Neural crest cell (in vitro differentiated cells): ENCODE measurements at regions not wholly inside any gene's neighbourhood (a gene's known extent, or its start where the extent isn't known, plus 50 kb on each side); places are given as distances from the start of the nearest gene placed in this dataset.

Source experiments
- DNase-seq: peaks from one replicate; pipeline ENCODE4 v3.0.0; 2021; ENCODE audit warnings: low read depth, mixed read lengths, low spot score
- H3K27ac Mint-ChIP-seq: one replicate; pipeline ENCODE4 v1.8.0; 2021; ENCODE audit warnings: mild to moderate bottlenecking, mixed read lengths; ENCODE audit not compliant: unreplicated experiment
- H3K27me3 Mint-ChIP-seq: 2 replicates; pipeline ENCODE4 v1.8.0; 2021; ENCODE audit warnings: low read depth, mild to moderate bottlenecking, mixed read lengths
- H3K36me3 Mint-ChIP-seq: 2 replicates; pipeline ENCODE4 v1.8.0; 2021; ENCODE audit warnings: low read depth, mild to moderate bottlenecking, mixed read lengths
- H3K4me1 Mint-ChIP-seq: 2 replicates; pipeline ENCODE4 v1.8.0; 2021; ENCODE audit warnings: mixed read lengths
- H3K4me3 Mint-ChIP-seq: one replicate; pipeline ENCODE4 v1.8.0; 2021; ENCODE audit warnings: mild to moderate bottlenecking, mixed read lengths
- H3K9me3 Mint-ChIP-seq: 2 replicates; pipeline ENCODE4 v1.8.0; 2021; ENCODE audit warnings: mixed read lengths
- TF ChIP-seq, protein P1 (sequence below): fragments of 200-600 bp; sonication (generic); conservative IDR thresholded peaks from 2 replicates; pipeline ENCODE4 v1.5.0; 2021; ENCODE audit warnings: antibody characterized with exemption, mild to moderate bottlenecking

DNA sequence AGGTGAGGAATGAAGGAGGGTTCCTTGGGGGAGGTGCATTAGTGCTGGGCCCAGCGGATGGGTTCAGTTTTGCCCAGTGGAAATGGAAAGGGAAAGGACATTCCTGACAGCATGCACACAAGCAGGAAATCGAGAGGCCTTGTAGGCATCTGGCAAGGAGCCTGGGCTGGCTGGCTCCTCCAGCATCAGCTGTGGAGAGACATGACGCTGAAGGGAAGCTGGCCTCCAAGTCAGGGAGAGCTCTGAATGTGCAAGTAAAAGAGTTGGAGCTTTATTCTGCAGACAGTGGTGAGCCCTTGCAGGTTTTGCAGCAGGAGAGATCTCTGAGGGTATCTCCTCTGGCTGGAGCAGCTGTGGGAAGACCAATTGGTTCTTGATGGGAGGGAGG lies 154.3 kb downstream of the MRPL14 start:
- no peak for DNase-seq
- H3K36me3 Mint-ChIP-seq, result no peaks in the 10 kb centered on the region
- TF ChIP-seq, protein P1, sequence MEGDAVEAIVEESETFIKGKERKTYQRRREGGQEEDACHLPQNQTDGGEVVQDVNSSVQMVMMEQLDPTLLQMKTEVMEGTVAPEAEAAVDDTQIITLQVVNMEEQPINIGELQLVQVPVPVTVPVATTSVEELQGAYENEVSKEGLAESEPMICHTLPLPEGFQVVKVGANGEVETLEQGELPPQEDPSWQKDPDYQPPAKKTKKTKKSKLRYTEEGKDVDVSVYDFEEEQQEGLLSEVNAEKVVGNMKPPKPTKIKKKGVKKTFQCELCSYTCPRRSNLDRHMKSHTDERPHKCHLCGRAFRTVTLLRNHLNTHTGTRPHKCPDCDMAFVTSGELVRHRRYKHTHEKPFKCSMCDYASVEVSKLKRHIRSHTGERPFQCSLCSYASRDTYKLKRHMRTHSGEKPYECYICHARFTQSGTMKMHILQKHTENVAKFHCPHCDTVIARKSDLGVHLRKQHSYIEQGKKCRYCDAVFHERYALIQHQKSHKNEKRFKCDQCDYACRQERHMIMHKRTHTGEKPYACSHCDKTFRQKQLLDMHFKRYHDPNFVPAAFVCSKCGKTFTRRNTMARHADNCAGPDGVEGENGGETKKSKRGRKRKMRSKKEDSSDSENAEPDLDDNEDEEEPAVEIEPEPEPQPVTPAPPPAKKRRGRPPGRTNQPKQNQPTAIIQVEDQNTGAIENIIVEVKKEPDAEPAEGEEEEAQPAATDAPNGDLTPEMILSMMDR, result no peak
- no peak overlapping the region for H3K4me3 Mint-ChIP-seq
- no peaks in the 10 kb centered on the region for H3K9me3 Mint-ChIP-seq
- H3K4me1 Mint-ChIP-seq, result peaks cover 12% of the 10 kb centered on the region
- H3K27ac Mint-ChIP-seq, result no peak overlapping the region
- H3K27me3 Mint-ChIP-seq, result peaks cover 9% of the 10 kb centered on the region

DNA sequence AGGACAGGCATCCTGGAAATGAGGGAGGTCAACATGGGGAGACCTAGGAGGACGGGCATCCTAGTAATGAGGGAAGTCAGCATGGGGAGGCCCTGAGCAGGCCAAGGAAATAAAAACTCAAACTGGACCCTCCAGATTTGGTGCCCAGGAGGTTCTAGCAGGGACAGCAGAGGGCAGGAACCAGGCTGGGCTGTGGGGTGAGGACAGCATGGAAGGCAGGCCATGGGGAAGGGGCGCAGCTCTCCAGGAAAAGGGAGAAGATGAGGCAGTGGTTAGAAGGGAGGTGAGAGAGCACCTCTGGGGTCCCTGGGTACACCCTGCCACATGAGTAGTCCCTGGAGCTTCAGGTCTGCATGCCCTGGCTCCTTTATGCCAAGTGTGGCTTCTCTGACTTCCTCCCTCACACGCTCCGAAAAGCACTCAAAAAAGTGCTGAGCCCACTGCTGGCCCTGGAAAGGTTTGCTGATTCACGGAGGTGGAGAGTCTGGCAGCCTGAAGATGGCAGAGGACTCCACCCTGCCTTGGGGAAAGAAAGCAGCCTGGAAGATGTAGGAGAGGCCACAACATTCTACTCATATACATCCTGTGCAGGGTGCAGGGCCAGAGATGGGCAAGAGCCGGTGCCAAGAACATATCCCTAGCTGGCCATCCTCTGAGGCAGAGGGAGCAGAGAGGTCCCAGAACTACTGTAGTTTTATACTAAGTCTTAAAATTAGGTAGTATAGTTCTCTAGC lies 154.9 kb downstream of the MRPL14 start:
- H3K27me3 Mint-ChIP-seq, result peaks cover 9% of the 10 kb centered on the region
- no peak overlapping the region for H3K4me3 Mint-ChIP-seq
- no peaks in the 10 kb centered on the region for H3K9me3 Mint-ChIP-seq

DNA sequence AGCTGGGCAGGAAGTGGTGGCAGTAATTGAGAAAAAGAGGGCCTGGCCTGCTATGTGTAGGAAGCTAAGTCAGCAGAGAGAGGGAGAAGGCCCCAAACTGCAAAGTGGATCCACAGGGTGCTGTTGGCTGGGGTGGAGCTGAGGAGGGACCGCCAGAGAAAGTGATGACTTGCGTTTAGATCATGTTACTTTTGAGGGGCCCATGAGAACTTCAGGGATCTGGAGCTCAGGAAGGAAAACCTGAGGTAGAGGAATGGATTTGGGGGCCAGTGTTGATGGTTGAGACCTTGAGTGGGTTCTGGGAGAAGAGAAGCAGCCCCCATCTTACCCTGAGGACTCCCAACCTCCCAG lies 155.5 kb downstream of the MRPL14 start:
- Mint-ChIP-seq H3K27ac (no peak overlapping the region), H3K36me3 (no peaks in the 10 kb centered on the region), H3K9me3 (no peaks in the 10 kb centered on the region), H3K4me3 (no peak overlapping the region), H3K27me3 (peaks cover 9% of the 10 kb centered on the region), H3K4me1 (peaks cover 13% of the 10 kb centered on the region)
- TF ChIP-seq, protein P1, result no peak
- DNase-seq, result no peak

More for the DNA sequence above, 154.9 kb downstream of the MRPL14 start:
- H3K4me1 Mint-ChIP-seq, result peaks cover 13% of the 10 kb centered on the region
- H3K27ac Mint-ChIP-seq, result no peak overlapping the region
- no peak for DNase-seq
- no peaks in the 10 kb centered on the region for H3K36me3 Mint-ChIP-seq
- TF ChIP-seq, protein P1, result no peak

DNA sequence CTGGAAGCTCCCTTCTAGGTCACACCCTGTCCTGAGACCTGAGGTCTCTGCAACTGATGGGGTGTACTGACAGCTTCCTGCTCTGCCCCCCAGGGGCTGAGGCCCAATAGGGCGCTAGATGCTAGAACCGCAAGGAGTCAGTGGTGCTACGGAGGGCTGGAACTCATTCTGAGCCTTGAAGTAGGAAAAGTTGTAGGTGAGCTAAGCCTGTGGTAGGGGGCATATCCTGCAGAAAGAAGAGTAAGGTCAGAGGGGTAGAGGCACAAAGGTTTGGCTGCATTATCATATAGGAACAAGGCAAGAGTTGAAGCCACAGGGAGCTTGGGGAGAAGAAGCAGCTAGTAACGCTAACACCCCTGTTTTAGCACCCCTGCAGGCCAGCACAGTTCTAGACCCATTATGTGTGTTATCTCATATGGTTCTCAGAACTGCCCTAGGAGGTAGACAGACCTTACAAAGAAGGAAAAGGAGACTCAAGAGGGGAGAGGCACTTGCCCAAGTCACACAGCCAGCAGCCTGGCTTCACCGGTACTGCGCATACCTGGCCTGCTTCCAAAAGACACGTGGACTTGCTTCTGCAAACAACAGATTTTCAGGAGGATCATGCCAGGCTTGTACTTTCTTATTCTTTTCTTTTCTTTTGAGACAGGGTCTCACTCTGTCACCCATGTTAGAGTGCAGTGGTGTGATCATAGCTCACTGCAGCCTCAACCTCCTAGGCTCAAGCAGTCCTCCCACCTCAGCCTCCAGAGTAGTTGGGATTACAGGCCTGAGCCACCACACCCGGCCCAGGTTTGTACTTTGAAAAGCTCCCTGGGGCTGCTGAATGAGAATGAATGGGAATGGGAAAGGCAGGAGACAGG lies 156.1 kb downstream of the MRPL14 start:
- DNase-seq, result no peak
- H3K27ac Mint-ChIP-seq, result peak overlapping the region; percentile 58
- H3K4me3 Mint-ChIP-seq, result no peak overlapping the region
- peaks cover 9% of the 10 kb centered on the region for H3K27me3 Mint-ChIP-seq
- TF ChIP-seq, protein P1, result no peak
- H3K9me3 Mint-ChIP-seq, result no peaks in the 10 kb centered on the region
- no peaks in the 10 kb centered on the region for H3K36me3 Mint-ChIP-seq
- peaks cover 17% of the 10 kb centered on the region for H3K4me1 Mint-ChIP-seq

DNA sequence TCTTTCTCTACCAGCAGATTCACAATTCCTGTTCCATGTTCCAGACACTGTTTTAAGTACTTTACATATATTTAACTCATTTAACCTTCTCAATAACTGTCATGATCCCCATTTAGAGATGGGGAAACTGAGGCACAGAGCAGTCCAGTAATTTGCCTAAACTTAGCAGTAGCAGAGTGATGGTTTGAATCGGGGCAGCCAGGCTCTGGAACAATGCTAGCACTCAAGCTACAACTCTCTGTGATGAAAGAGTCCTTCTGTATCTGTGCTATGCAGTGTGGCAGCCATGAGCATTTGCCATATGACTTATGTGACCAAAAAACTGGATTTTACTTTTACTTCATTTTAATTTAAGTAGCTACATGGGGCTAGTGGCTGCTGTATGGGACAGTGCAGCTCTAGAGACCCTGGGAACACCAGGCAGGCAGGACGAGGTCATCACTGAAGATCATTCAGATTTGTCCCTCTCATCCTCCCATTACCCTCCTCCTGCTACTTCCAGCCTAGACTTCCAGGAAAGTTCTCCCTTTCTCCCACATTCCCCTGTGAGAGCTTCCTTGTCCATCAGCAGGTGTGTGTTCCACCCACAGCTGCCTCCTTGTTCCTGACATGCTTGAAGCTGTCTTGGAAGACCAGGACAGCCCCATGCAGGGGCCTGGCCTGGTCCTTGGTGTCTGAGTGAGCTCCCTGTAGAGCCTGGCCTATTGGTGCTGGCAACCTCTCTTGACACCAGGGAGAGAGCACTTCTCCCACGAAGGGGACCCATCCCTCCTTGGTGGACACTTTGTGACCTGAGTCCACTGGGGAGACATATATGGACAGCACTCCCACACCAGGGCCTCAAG lies 157.0 kb downstream of the MRPL14 start:
- TF ChIP-seq, protein P1, result no peak
- no peak overlapping the region for H3K4me3 Mint-ChIP-seq
- H3K27me3 Mint-ChIP-seq, result peaks cover 9% of the 10 kb centered on the region
- H3K36me3 Mint-ChIP-seq, result no peaks in the 10 kb centered on the region
- H3K27ac Mint-ChIP-seq, result no peak overlapping the region
- DNase-seq, result no peak
- H3K9me3 Mint-ChIP-seq, result no peaks in the 10 kb centered on the region
- H3K4me1 Mint-ChIP-seq, result peaks cover 20% of the 10 kb centered on the region
